ENCODE measurements at regions not wholly inside any gene's neighbourhood (a gene's known extent, or its start where the extent isn't known, plus 50 kb on each side); places are given as distances from the start of the nearest gene placed in this dataset.

GRCh38 chr2:105494683-105495425 is 96.0 kb upstream of the FHL2 start:
- no peak for ATAC-seq (ENCODE audit: low read depth)
- ChIA-PET CTCF (no interaction called here), POLR2A (ENCODE audit: unreplicated experiment) (no interaction called here)
- Histone ChIP-seq H3K4me3 (ENCODE audit: insufficient read depth, low read depth, low read length) (no peak overlapping the region), H3K23ac (ENCODE audit: low read depth, low read length) (no peak overlapping the region), H3K56ac (ENCODE audit: extremely low read depth, insufficient read depth, low read length) (no peak overlapping the region), H3K4ac (ENCODE audit: low read depth, low read length) (no peak overlapping the region), H3K79me1 (ENCODE audit: low read depth in 1 of 2, low read length in 2 of 2) (no peaks in the 10 kb centered on the region), H2BK5ac (ENCODE audit: low read depth, low read length, poor library complexity, severe bottlenecking) (no peak overlapping the region), H3K9ac (ENCODE audit: low read depth, low read length) (no peak overlapping the region), H2AK5ac (ENCODE audit: low read depth, low read length) (no peak overlapping the region), H3K27me3 (ENCODE audit: control insufficient read depth, insufficient read depth, low read length) (peaks cover 41% of the 10 kb centered on the region), H2AK9ac (replicated peaks; ENCODE audit: low read depth, low read length, poor library complexity) (no peak overlapping the region), H2BK15ac (ENCODE audit: low read depth, low read length) (no peak overlapping the region), H2BK20ac (ENCODE audit: low read depth, low read length) (no peak overlapping the region), H3K9me3 (ENCODE audit: control insufficient read depth, insufficient read depth, low read length) (peaks cover 17% of the 10 kb centered on the region), H2BK120ac (ENCODE audit: low read depth, low read length) (no peak overlapping the region), H3K14ac (replicated peaks; ENCODE audit: low read depth, low read length) (no peak overlapping the region), H3K9me1 (ENCODE audit: insufficient read depth, low read length) (no peaks in the 10 kb centered on the region), H4K20me1 (ENCODE audit: insufficient read depth, low read length) (no peaks in the 10 kb centered on the region), H3K27ac (ENCODE audit: insufficient read depth, low read length) (no peak overlapping the region), H2AFZ (replicated peaks; ENCODE audit: low read length, poor library complexity) (no peak overlapping the region), H3K4me2 (ENCODE audit: low read depth, low read length) (no peak overlapping the region), H4K5ac (ENCODE audit: low read depth, low read length) (no peak overlapping the region), H4K91ac (ENCODE audit: insufficient read depth, low read depth, low read length) (no peak overlapping the region), H3K18ac (ENCODE audit: low read depth, low read length) (no peak overlapping the region), H3K4me1 (ENCODE audit: control insufficient read depth, insufficient read depth, low read length) (peaks cover 6% of the 10 kb centered on the region; the same call in 1 of the 2 replicates), H3K36me3 (ENCODE audit: control insufficient read depth, insufficient read depth, low read length) (no peaks in the 10 kb centered on the region), H4K8ac (ENCODE audit: low read depth in 2 of 2, low read length in 2 of 2) (no peak overlapping the region)
- BruUV-seq (replicated peaks): no TSS peak
- TF ChIP-seq BHLHE40 (IDR thresholded peaks at IDR 0.05; ENCODE audit: low read depth, low read length) (no peak), MXI1 (IDR thresholded peaks at IDR 0.05; ENCODE audit: borderline replicate concordance, low read depth, low read length) (no peak), FOS (IDR thresholded peaks at IDR 0.05; ENCODE audit: low read depth, low read length) (no peak), RFX5 (IDR thresholded peaks at IDR 0.05; ENCODE audit: low read depth, low read length) (no peak), CEBPB (IDR thresholded peaks at IDR 0.05; ENCODE audit: low read depth, low read length) (no peak), POLR2A (IDR thresholded peaks at IDR 0.05; ENCODE audit: low read depth, low read length) (no peak), ELK1 (IDR thresholded peaks at IDR 0.05; ENCODE audit: borderline replicate concordance, low read depth, low read length) (no peak), SMC3 (IDR thresholded peaks at IDR 0.05; ENCODE audit: low read depth, low read length) (no peak), USF2 (IDR thresholded peaks at IDR 0.05; ENCODE audit: low read depth, low read length) (no peak), NFE2L2 (IDR thresholded peaks at IDR 0.05; ENCODE audit: low read depth, low read length) (no peak), CHD1 (IDR thresholded peaks at IDR 0.05; ENCODE audit: low read depth, low read length) (no peak), MAZ (IDR thresholded peaks at IDR 0.05; ENCODE audit: borderline replicate concordance, low read depth, low read length) (no peak), RAD21 (IDR thresholded peaks at IDR 0.05; ENCODE audit: low read length) (no peak)
- DNase-seq: no peak
- WGBS, 2 experiments (ENCODE audit: extremely low coverage in 2 of 2, insufficient read length in 1 of 2): 72% methylated on average over 4 of the region's 13 CpGs; no CpG with 5 or more reads in 1 of the 2 experiments
- intact Hi-C loops (cut with micrococcal nuclease): no loop called here
- dilution Hi-C loops (cut with HindIII; ENCODE audit: low sequenced_read_pairs, unreplicated experiment): no loop called here
- in situ Hi-C loops (cut with MboI; ENCODE audit: low sequenced_read_pairs): no loop called here
